ENCODE measurements at regions not wholly inside any gene's neighbourhood (a gene's known extent, or its start where the extent isn't known, plus 50 kb on each side); places are given as distances from the start of the nearest gene placed in this dataset.

DNA sequence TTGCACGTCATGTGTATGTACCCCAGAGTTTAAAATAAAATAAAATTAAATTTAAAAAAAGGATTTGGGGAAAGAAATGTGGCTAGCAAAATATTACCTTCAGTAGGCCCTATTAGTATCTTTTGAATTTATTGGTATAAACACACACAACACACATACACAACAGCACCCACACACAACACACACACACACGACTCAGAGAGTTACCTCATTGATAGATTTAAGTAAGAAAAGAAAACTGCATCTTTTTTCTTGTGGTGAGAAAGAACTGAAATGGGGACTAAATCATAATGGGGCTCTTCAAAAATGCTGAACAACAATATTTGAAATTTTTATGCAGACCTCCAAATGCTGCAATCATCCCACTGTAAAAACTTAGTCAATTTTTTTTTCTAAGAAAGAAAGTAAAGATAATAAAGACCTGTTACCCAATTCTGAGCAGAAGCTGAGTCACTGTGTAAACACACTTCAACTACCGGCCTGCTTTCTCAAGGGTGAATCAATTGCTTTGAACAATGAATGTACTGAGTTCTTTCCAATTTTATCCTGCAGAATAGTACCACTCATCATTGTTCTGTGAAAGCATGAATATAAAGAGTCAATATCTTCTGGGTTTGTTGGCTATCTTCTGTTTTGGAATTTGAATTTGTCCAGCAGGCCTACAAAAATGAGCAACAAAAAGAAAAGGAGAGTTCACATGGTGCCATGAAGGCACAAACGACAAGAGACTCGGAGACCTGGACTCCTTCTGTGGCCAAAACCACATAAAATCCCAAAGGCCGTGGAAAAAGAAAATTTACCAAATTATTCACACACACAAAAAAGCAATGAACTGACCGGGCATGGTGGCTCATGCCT lies 57.9 kb upstream of the CCNG1 start (continued):
- TF ChIP-seq, protein P1, sequence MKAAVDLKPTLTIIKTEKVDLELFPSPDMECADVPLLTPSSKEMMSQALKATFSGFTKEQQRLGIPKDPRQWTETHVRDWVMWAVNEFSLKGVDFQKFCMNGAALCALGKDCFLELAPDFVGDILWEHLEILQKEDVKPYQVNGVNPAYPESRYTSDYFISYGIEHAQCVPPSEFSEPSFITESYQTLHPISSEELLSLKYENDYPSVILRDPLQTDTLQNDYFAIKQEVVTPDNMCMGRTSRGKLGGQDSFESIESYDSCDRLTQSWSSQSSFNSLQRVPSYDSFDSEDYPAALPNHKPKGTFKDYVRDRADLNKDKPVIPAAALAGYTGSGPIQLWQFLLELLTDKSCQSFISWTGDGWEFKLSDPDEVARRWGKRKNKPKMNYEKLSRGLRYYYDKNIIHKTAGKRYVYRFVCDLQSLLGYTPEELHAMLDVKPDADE (IDR thresholded peaks at IDR 0.05) = no peak
- TF ChIP-seq, protein P2, sequence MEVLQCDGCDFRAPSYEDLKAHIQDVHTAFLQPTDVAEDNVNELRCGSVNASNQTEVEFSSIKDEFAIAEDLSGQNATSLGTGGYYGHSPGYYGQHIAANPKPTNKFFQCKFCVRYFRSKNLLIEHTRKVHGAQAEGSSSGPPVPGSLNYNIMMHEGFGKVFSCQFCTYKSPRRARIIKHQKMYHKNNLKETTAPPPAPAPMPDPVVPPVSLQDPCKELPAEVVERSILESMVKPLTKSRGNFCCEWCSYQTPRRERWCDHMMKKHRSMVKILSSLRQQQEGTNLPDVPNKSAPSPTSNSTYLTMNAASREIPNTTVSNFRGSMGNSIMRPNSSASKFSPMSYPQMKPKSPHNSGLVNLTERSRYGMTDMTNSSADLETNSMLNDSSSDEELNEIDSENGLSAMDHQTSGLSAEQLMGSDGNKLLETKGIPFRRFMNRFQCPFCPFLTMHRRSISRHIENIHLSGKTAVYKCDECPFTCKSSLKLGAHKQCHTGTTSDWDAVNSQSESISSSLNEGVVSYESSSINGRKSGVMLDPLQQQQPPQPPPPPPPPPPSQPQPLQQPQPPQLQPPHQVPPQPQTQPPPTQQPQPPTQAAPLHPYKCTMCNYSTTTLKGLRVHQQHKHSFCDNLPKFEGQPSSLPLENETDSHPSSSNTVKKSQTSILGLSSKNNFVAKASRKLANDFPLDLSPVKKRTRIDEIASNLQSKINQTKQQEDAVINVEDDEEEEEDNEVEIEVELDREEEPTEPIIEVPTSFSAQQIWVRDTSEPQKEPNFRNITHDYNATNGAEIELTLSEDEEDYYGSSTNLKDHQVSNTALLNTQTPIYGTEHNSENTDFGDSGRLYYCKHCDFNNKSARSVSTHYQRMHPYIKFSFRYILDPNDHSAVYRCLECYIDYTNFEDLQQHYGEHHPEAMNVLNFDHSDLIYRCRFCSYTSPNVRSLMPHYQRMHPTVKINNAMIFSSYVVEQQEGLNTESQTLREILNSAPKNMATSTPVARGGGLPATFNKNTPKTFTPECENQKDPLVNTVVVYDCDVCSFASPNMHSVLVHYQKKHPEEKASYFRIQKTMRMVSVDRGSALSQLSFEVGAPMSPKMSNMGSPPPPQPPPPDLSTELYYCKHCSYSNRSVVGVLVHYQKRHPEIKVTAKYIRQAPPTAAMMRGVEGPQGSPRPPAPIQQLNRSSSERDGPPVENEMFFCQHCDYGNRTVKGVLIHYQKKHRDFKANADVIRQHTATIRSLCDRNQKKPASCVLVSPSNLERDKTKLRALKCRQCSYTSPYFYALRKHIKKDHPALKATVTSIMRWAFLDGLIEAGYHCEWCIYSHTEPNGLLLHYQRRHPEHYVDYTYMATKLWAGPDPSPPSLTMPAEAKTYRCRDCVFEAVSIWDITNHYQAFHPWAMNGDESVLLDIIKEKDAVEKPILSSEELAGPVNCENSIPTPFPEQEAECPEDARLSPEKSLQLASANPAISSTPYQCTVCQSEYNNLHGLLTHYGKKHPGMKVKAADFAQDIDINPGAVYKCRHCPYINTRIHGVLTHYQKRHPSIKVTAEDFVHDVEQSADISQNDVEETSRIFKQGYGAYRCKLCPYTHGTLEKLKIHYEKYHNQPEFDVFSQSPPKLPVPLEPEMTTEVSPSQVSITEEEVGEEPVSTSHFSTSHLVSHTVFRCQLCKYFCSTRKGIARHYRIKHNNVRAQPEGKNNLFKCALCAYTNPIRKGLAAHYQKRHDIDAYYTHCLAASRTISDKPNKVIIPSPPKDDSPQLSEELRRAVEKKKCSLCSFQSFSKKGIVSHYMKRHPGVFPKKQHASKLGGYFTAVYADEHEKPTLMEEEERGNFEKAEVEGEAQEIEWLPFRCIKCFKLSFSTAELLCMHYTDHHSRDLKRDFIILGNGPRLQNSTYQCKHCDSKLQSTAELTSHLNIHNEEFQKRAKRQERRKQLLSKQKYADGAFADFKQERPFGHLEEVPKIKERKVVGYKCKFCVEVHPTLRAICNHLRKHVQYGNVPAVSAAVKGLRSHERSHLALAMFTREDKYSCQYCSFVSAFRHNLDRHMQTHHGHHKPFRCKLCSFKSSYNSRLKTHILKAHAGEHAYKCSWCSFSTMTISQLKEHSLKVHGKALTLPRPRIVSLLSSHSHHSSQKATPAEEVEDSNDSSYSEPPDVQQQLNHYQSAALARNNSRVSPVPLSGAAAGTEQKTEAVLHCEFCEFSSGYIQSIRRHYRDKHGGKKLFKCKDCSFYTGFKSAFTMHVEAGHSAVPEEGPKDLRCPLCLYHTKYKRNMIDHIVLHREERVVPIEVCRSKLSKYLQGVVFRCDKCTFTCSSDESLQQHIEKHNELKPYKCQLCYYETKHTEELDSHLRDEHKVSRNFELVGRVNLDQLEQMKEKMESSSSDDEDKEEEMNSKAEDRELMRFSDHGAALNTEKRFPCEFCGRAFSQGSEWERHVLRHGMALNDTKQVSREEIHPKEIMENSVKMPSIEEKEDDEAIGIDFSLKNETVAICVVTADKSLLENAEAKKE (CRISPR knock-in tag; IDR thresholded peaks at IDR 0.05) = no peak
- TF ChIP-seq EZH2phosphoT487 (IDR thresholded peaks at IDR 0.05; ENCODE audit: unreplicated experiment) = no peak
- no peak for TF ChIP-seq JUNB (IDR thresholded peaks at IDR 0.05; ENCODE audit: unreplicated experiment)
- TF ChIP-seq NANOG (IDR thresholded peaks at IDR 0.05; ENCODE audit: borderline replicate concordance) = no peak
- no peak for TF ChIP-seq ZNF114 (CRISPR knock-in tag; IDR thresholded peaks at IDR 0.05)

DNA sequence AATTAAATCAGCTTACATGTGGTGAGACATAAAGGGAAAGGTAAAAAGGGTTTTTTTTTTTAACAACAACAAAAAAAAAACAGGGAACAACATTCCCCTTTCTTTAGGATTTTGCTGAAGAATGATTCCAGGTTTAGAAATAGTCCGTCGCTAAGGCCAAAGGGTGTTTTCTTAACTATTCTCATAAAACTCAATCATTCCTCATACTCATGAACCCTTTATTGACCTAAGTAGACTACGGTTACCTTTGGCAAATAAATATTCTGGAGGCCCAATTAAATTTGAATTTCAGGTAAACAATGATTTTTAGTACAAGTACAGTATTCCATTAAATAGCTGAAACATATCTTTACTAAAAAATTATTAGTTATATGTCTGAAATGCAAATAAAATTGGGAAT lies 55.6 kb upstream of the CCNG1 start:
- DNase-seq (ENCODE audit: low spot score) (no peak), ATAC-seq (no peak)
- Histone ChIP-seq H3K4me3 (no peak overlapping the region), H3K4me1 (ENCODE audit: insufficient read depth) (peaks cover 12% of the 10 kb centered on the region), H3F3A (replicated peaks; ENCODE audit: low read depth) (no peaks in the 10 kb centered on the region), H3K27me3 (ENCODE audit: insufficient read depth) (no peaks in the 10 kb centered on the region), H3K79me2 (replicated peaks; ENCODE audit: insufficient read depth) (no peaks in the 10 kb centered on the region), H3K27ac (ENCODE audit: low read depth) (no peak overlapping the region), H3K36me3 (ENCODE audit: insufficient read depth) (no peaks in the 10 kb centered on the region), H3K4me2 (no peak overlapping the region), H4K20me1 (replicated peaks; ENCODE audit: insufficient read depth) (no peaks in the 10 kb centered on the region), H3K9me2 (ENCODE audit: insufficient read depth) (peaks cover 4% of the 10 kb centered on the region), H2AFZ (no peak overlapping the region)
- Mint-ChIP-seq H3K27ac (no peak overlapping the region), H3K27me3 (ENCODE audit: insufficient read depth, low read depth, poor library complexity) (peaks cover 1% of the 10 kb centered on the region), H3K4me1 (peaks cover 19% of the 10 kb centered on the region), H3K4me3 (no peak overlapping the region), H3K9me3 (no peaks in the 10 kb centered on the region), H3K36me3 (ENCODE audit: low read depth) (no peaks in the 10 kb centered on the region; the same call in 2 of the 3 replicates)
- TF ChIP-seq POLR2AphosphoS5 (IDR thresholded peaks at IDR 0.05; ENCODE audit: low read depth) = no peak
- no peak for TF ChIP-seq ZNF114 (CRISPR knock-in tag; IDR thresholded peaks at IDR 0.05)
- no peak for TF ChIP-seq EZH2 (IDR thresholded peaks at IDR 0.05; ENCODE audit: low read depth, unreplicated experiment)
- TF ChIP-seq EZH2phosphoT487 (IDR thresholded peaks at IDR 0.05; ENCODE audit: unreplicated experiment) = no peak
- TF ChIP-seq NANOG (IDR thresholded peaks at IDR 0.05; ENCODE audit: borderline replicate concordance) = no peak
- no peak for TF ChIP-seq CREB1 (CRISPR knock-in tag; IDR thresholded peaks at IDR 0.05; ENCODE audit: low read depth)
- TF ChIP-seq JUNB (IDR thresholded peaks at IDR 0.05; ENCODE audit: unreplicated experiment) = no peak
- TF ChIP-seq, protein P1 (IDR thresholded peaks at IDR 0.05) = no peak
- no peak for TF ChIP-seq STAT1 (IDR thresholded peaks at IDR 0.05; ENCODE audit: unreplicated experiment)
- no peak for TF ChIP-seq ZNF331 (CRISPR knock-in tag; IDR thresholded peaks at IDR 0.05; ENCODE audit: low read depth)

Data from GM23338 (cell line).